ENCODE measurements at regions not wholly inside any gene's neighbourhood (a gene's known extent, or its start where the extent isn't known, plus 50 kb on each side); places are given as distances from the start of the nearest gene placed in this dataset.
"Not testable (repeated sequence)": the region's sequence is repeated elsewhere in the genome, so short reads cannot be mapped to it uniquely, and the experiment has no call there.

DNA sequence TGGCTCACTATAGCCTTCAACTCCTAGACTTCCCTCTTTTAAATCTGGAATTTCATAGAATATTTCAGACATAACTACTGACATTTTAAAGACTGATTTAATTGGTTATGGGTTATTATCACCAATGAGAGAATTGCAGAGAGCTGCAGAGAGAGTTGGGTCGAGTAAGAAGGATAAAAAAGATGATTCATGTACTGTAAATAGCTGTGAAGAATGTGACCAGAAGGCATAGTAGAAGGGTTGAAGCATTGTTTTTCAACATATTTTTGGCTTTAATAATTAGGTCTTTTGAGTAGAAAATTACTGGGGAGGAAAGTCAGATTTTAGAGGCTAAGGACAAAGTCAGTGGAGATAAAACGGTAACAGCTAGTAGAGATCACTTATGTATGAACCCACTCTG lies 503.2 kb upstream of the SLC8A1 start:
- DNase-seq (ENCODE audit: low spot score): no peak

DNA sequence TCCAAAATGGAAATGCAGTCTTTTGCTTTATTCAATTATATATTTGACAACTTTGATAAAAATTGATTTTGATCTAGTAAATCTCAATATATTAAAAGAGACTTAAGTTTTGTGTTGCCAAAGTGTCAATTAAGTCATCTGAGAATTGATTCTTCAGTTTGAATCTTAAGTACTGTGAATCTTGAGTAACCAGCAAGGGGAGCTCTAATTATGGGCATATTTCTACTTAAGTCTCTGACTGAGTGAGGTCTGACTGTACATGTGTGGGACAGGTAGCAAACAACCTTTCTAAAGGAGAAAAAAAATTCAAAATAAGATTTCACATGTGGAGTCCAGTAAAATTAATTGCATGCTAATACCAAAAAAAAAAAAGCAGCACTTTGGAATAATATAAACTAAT lies 503.7 kb upstream of the SLC8A1 start:
- no peak for DNase-seq (ENCODE audit: low spot score)

GRCh38 chr2:40957508-40957907 lies 505.6 kb upstream of the SLC8A1 start:
- no peak for DNase-seq (ENCODE audit: low spot score)

DNA sequence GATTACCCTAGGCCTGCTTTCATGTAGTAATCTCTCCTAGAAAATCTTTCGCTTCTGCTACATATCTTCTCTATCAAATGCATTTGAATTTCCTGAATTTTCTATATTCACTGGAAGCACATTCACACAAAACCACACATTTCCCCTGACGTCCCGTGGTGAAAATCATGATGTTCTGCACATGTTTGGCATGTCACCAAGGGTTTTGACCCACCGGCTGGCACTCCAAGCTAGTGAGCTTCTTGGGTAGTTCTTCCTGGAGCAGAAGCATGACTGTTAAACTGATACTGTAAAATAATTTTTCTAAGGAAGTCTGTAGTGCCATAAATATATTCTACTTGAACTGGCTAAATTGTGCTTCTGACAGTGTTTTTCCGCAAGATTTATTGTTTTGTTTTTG lies 510.1 kb upstream of the SLC8A1 start:
- no peak for DNase-seq (ENCODE audit: low spot score)

DNA sequence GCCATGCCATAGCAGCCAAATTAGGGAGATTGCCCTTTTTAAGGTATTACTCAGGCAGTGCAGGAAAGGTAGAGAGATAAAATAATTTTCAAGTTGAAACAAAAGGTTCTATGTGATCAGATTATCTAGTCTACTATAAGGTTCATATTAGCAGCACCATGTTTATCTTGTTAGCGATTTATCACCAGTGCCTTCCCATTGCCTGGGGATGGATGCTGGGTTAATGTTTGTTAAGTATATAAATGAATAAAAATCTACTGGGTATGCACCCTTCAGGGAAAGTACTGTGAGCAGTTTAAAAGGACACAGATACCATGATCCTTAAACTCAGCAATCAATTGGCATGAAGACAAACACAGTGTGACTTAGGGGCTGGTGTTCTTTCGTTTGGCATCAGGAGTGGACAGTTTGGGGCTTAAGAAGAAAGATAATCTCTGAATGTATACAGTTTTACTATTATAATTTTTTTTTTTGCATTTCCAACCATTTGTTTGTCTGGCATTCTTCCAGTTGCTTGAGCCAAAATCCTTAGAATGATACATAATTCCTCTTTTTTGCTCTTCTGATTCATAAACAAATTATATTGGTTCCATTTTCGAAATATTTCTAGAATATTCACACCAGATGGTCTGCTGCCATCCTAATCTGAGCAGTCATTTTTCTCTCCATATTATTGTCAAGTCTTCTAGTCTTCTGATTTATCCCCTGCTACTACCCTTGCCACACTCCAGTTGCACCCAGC lies 512.8 kb upstream of the SLC8A1 start:
- DNase-seq (ENCODE audit: low spot score): no peak

GRCh38 chr2:40967451-40967850 lies 515.6 kb upstream of the SLC8A1 start:
- no peak for DNase-seq (ENCODE audit: low spot score)

DNA sequence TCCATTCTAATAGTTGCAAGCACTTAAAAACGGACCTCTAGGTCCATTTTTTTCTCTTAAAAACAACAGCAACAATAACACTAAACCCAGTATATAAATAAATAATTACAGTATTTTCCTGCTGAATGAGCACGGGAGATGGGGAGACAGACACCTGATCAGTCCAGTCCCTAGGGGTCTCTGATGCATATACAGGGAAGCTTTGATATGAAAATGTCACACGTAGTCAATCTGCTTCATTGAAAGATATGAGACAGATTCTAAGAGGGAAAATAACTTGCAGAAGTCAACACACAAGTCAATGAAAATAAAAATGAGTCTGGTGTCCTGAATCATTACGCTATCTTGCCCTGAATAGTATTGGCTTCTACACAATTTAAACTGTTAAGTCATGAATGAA lies 523.3 kb upstream of the SLC8A1 start:
- no peak for DNase-seq (ENCODE audit: low spot score)

- no peak for DNase-seq (ENCODE audit: low spot score)
Observed at GRCh38 chr2:40997362-40997761, 545.5 kb upstream of the SLC8A1 start.

GRCh38 chr2:41000374-41000773 lies 548.5 kb upstream of the SLC8A1 start:
- no peak for DNase-seq (ENCODE audit: low spot score)

GRCh38 chr2:41000906-41001305 lies 549.0 kb upstream of the SLC8A1 start:
- no peak for DNase-seq (ENCODE audit: low spot score)

DNA sequence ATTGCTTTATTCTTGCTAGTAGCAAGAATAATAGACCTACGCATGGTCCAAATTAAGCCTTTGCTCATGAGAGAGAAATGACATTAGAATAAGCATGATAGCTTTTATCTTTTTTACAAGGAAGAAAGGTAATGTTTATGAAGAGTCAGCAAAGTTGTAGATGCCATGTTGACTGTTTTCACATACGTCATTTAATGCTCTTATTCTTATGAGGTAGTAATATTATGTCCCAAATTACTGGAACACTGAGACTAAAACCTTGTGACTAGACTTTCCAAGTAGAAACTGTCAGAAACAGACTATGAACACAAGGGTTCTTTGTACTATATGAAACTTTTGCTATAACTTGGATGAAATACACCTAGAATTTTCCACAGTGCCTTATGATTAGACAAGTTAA lies 552.8 kb upstream of the SLC8A1 start:
- peak; percentile 7 for DNase-seq (ENCODE audit: low spot score)

DNA sequence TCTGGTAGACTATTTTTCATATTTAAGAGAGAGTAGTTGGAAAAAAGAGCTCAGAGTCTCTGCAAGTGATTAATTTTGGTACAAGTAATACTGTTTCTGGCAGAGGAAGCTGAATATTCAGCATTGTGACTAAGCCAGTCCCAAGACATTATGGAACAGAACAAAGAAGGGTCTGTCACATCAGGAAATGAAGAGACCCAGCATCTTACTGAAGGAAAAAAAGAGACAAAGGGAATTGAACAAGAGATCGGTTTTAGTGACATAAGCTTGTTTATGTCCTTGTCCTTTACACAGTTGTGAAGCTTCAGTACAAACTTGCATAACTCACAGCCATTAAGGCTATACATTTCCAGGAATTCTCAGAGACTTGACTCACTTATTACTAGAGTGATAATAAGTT lies 568.5 kb upstream of the SLC8A1 start:
- DNase-seq (ENCODE audit: low spot score): peak; percentile 6

DNA sequence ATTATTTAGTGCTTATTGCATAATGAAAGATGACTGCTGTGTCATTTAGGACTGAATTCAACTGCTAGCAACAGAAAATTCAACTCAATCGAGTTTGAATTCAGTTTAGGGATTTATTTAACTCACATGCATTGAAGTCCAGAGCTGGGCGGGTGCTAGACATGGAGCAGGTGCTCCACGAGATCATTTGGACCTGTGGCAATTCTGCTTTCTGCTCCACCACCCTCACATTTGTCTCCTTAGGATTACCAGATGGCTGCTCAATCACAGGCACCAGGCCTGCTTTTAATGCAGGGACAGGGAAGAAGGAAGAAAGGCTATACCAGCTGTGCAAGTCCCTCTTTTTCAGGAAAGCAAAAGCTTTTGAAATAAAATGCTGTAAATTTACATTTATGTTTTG lies 572.9 kb upstream of the SLC8A1 start:
- DNase-seq (ENCODE audit: low spot score): no peak

GRCh38 chr2:41026613-41027012 lies 574.7 kb upstream of the SLC8A1 start:
- no peak for DNase-seq (ENCODE audit: low spot score)

GRCh38 chr2:41027095-41027494 lies 575.2 kb upstream of the SLC8A1 start:
- no peak for DNase-seq (ENCODE audit: low spot score)

DNA sequence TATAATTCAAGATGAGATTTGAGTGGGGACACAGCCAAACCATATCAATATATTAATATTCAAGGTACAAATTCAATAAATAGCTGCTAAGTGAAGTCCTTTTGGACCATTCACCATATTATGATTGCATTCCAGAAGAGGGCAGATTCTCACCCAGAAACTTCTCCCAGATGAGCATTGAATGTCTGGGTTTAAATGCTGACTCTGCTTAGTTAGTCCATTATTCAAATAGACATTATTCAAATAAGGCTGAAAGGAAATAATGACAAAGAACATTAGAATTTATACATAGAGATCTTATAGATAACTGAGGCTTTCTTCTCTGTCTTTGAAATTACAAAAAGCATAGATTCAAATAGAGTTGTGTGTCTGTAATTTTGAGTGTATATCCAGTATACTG lies 579.4 kb upstream of the SLC8A1 start:
- DNase-seq (ENCODE audit: low spot score): no peak

DNA sequence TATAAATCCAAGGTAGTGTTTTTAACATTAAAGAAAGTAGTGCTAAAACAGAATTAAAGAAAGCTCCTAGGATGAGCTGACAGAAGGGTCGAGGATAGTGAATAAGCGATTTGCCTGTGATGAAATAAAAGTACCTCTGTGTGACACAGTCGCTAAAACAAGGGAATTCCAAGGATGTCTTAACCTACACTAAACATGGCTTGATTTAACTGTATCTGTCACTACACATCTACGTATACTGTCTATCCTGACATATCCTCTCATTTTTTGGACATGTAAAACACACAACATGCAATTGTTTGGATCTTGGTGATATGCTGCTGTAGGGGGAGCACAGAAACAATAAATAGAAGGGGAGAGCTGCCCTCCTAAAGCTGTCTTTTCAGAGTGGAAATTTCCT lies 580.8 kb upstream of the SLC8A1 start:
- no peak for DNase-seq (ENCODE audit: low spot score)

DNA sequence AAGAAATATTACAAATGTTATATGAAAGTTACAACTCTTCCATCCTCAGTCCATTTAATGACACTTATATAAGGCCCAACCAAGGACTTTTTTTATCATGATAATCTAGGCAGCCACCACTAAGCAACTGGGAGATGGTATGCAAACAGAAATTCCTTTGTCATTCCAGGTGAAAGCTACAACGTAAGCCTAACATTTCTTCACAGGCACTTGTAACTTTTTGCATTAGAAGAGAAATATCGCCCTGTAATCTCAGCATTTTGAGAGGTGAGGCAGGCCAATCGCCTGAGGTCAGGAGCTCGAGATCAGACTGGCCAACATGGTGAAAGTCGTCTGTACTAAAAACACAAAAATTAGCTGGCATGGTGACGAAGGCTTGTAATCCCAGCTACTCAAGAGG lies 581.2 kb upstream of the SLC8A1 start:
- DNase-seq (ENCODE audit: low spot score): no peak

- DNase-seq (ENCODE audit: low spot score): peak; percentile 45
Observed at GRCh38 chr2:41038408-41038807, 586.5 kb upstream of the SLC8A1 start.

DNA sequence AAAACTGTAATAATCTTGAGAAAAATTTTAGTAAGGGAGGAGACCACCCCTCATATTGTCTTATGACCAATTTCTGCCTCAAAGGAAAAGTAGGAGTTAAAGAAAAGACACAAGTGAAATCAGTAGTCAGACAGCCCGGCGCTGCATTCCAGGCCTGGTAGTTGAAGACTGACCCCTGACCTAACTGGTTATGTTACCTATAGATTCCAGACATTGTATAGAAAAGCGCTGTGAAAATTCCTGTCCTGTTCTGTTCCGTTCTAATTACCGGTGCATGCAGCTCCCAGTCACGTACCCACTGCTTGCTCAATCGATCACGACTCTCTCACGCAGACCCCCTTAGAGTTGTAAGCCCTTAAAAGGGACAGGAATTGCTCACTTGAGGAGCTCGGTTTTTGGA lies 587.9 kb upstream of the SLC8A1 start:
- DNase-seq (ENCODE audit: low spot score): not testable (repeated sequence)

DNA sequence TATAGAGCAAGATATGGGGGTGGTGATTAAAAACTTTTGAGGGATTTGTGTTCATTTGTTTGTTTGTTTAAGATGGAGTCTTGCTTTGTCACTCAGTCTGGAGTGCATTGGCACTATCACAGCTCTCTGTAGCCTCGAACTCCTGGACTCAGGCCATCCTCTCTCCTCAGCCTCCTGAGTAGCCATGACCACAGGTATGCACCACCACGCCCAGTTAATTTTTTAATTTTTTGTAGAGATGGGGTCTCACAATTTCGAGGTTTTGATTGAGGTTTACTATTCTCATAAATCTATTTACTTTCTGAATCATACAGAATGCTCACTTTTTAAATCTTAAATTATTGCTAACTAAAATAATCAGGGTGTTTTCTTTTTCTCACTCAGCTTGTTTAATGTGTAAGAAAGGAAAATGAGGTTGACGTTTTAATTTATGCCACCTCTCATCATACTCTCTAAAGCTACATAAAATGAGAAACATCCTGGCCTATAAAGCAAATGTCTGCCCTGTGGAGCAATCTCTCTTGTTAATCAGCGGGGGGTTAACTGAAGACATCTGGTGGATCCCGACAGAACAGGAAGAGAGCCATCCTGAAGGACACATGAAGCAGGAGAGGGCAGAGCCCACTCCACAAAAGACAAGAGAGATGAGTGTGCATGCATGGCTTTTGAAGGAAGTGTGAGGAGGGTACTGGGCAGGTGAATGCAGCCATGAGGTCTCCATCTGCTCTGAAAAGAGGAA lies 589.1 kb upstream of the SLC8A1 start:
- no peak for DNase-seq (ENCODE audit: low spot score)

DNA sequence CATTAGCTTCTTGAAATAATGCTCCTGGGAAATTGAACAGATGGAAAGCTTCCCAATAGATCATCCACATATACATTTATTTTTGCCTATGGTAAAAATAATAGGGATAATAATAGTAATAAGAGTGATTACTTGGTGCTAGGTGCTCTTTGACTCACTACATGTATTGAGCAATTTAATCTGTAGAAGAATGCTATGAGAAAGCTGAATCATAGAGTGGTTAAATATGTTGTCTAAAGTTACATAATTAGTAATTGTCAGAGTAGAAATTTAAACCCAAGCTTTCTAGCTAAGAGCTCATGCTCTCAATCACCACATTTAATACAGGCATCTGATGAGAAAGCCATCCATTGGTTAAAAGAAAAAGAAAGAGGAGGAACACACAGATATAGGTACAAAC lies 590.5 kb upstream of the SLC8A1 start:
- DNase-seq (ENCODE audit: low spot score): no peak

GRCh38 chr2:41061356-41061755 lies 609.5 kb upstream of the SLC8A1 start:
- DNase-seq (ENCODE audit: low spot score): no peak

- no peak for DNase-seq (ENCODE audit: low spot score)
Observed at GRCh38 chr2:41062336-41062735, 610.4 kb upstream of the SLC8A1 start.
